IMR-90 (cell line): ENCODE measurements at regions not wholly inside any gene's neighbourhood (a gene's known extent, or its start where the extent isn't known, plus 50 kb on each side); places are given as distances from the start of the nearest gene placed in this dataset.

ENCODE experiments used
- ATAC-seq: fragments of 200-7000 bp; cut with Tn5 transposase; 2 replicates; pipeline ENCODE4 v1.9.1; 2020; ENCODE audit warnings: low read depth, mild to moderate bottlenecking, moderate library complexity
- BruUV-seq: library from RNA; stranded (reverse); fragments of 400-500 nt; replicated peaks from 2 replicates; lab custom pipeline; 2021; lab: Mats Ljungman, UMichigan
- CTCF ChIA-PET: fragments of 300-600 bp; formaldehyde crosslinking; extraction: SDS; loops from one replicate; lab custom pipeline; 2021; ENCODE audit warnings: antibody characterized with exemption; lab: Yijun Ruan, JAX
- POLR2A ChIA-PET: fragments of 300-600 bp; sonication (Branson Sonifier 250); formaldehyde crosslinking; loops from one replicate; lab custom pipeline; 2022; ENCODE audit warnings: antibody characterized with exemption; ENCODE audit not compliant: unreplicated experiment; lab: Charles Lee
- DNase-seq: peaks from one replicate; pipeline ENCODE4 v3.0.0; 2013
- H2AFZ ChIP-seq: replicated peaks from 2 replicates; pipeline ENCODE3; 2013; ENCODE audit warnings: low read length, mild to moderate bottlenecking; ENCODE audit not compliant: poor library complexity
- H2AK5ac ChIP-seq: 2 replicates; pipeline ENCODE4 v1.6.1; 2013; ENCODE audit warnings: low read depth, low read length, inconsistent platforms
- H2AK9ac ChIP-seq: replicated peaks from 2 replicates; pipeline ENCODE3; 2013; ENCODE audit warnings: mild to moderate bottlenecking, low read depth, low read length, moderate library complexity; ENCODE audit not compliant: poor library complexity
- H2BK120ac ChIP-seq: 2 replicates; pipeline ENCODE4 v1.6.1; 2013; ENCODE audit warnings: low read depth, low read length, inconsistent platforms
- H2BK15ac ChIP-seq: 3 replicates; pipeline ENCODE4 v1.6.1; 2013; ENCODE audit warnings: low read depth, low read length, inconsistent platforms
- H2BK20ac ChIP-seq: 2 replicates; pipeline ENCODE4 v1.6.1; 2013; ENCODE audit warnings: low read depth, mild to moderate bottlenecking, inconsistent platforms, low read length, moderate library complexity
- H2BK5ac ChIP-seq: 2 replicates; pipeline ENCODE4 v1.6.1; 2013; ENCODE audit warnings: mild to moderate bottlenecking, low read depth, low read length, inconsistent platforms; ENCODE audit not compliant: poor library complexity, severe bottlenecking
- H3K14ac ChIP-seq: replicated peaks from 2 replicates; pipeline ENCODE4 v1.6.1; 2013; ENCODE audit warnings: low read depth, low read length, inconsistent platforms
- H3K18ac ChIP-seq: 2 replicates; pipeline ENCODE4 v1.6.1; 2013; ENCODE audit warnings: low read depth, low read length, control low read depth
- H3K23ac ChIP-seq: 2 replicates; pipeline ENCODE4 v1.6.1; 2013; ENCODE audit warnings: low read depth, low read length, inconsistent platforms
- H3K27ac ChIP-seq: 2 replicates; pipeline ENCODE4 v1.5.1; 2013; ENCODE audit warnings: mild to moderate bottlenecking, control low read depth, low read length; ENCODE audit not compliant: insufficient read depth
- H3K27me3 ChIP-seq: 2 replicates; pipeline ENCODE4 v1.6.1; 2013; ENCODE audit warnings: low read length; ENCODE audit not compliant: control insufficient read depth, insufficient read depth
- H3K36me3 ChIP-seq: 2 replicates; pipeline ENCODE4 v1.6.1; 2013; ENCODE audit warnings: low read length, mixed read lengths; ENCODE audit not compliant: control insufficient read depth, insufficient read depth
- H3K4ac ChIP-seq: 2 replicates; pipeline ENCODE4 v1.6.1; 2013; ENCODE audit warnings: low read depth, low read length, inconsistent platforms
- H3K4me1 ChIP-seq: 2 replicates; pipeline ENCODE4 v1.6.1; 2013; ENCODE audit warnings: low read length, mixed read lengths; ENCODE audit not compliant: control insufficient read depth, insufficient read depth
- H3K4me2 ChIP-seq: 2 replicates; pipeline ENCODE4 v1.6.1; 2013; ENCODE audit warnings: low read depth, mild to moderate bottlenecking, control low read depth, low read length, moderate library complexity
- H3K4me3 ChIP-seq: 2 replicates; pipeline ENCODE4 v1.5.1; 2013; ENCODE audit warnings: low read depth, mild to moderate bottlenecking, control low read depth, low read length, moderate library complexity; ENCODE audit not compliant: insufficient read depth
- H3K56ac ChIP-seq: 2 replicates; pipeline ENCODE4 v1.6.1; 2013; ENCODE audit warnings: low read length, inconsistent platforms; ENCODE audit not compliant: insufficient read depth; ENCODE audit errors: extremely low read depth
- H3K79me1 ChIP-seq, 2 experiments: 2 replicates each; pipeline ENCODE4 v1.6.1; 2013; ENCODE audit warnings: low read length in 2 of 2, inconsistent platforms in 1 of 2, low read depth in 1 of 2
- H3K9ac ChIP-seq: 2 replicates; pipeline ENCODE4 v1.6.1; 2013; ENCODE audit warnings: low read depth, low read length, control low read depth
- H3K9me1 ChIP-seq: 2 replicates; pipeline ENCODE4 v1.6.1; 2013; ENCODE audit warnings: low read length, inconsistent platforms; ENCODE audit not compliant: insufficient read depth
- H3K9me3 ChIP-seq: 2 replicates; pipeline ENCODE4 v1.6.1; 2013; ENCODE audit warnings: low read length; ENCODE audit not compliant: control insufficient read depth, insufficient read depth
- H4K20me1 ChIP-seq: 2 replicates; pipeline ENCODE4 v1.6.1; 2013; ENCODE audit warnings: low read length, inconsistent platforms; ENCODE audit not compliant: insufficient read depth
- H4K5ac ChIP-seq: 2 replicates; pipeline ENCODE4 v1.6.1; 2013; ENCODE audit warnings: mild to moderate bottlenecking, low read depth, low read length, control low read depth
- H4K8ac ChIP-seq, 2 experiments: 2 replicates each; pipeline ENCODE4 v1.6.1; 2013; ENCODE audit warnings: low read depth in 2 of 2, low read length in 2 of 2, control low read depth in 1 of 2, inconsistent platforms in 1 of 2
- H4K91ac ChIP-seq: 2 replicates; pipeline ENCODE4 v1.6.1; 2013; ENCODE audit warnings: low read depth, low read length, inconsistent platforms; ENCODE audit not compliant: insufficient read depth
- BHLHE40 ChIP-seq: fragments of 150-350 bp; IDR thresholded peaks from 2 replicates; pipeline ENCODE4 v1.6.1; 2016; ENCODE audit warnings: mild to moderate bottlenecking, low read depth, low read length
- CEBPB ChIP-seq: IDR thresholded peaks from 2 replicates; pipeline ENCODE4 v1.6.1; 2012; ENCODE audit warnings: low read depth, low read length, improper control_type of control experiment
- MAFK ChIP-seq: IDR thresholded peaks from 2 replicates; pipeline ENCODE4 v1.6.1; 2012; ENCODE audit warnings: low read depth, low read length, improper control_type of control experiment
- MAZ ChIP-seq: IDR thresholded peaks from 2 replicates; pipeline ENCODE4 v1.6.1; 2012; ENCODE audit warnings: low read depth, mild to moderate bottlenecking, low read length, improper control_type of control experiment, moderate library complexity, borderline replicate concordance
- MXI1 ChIP-seq: IDR thresholded peaks from 2 replicates; pipeline ENCODE4 v1.6.1; 2012; ENCODE audit warnings: low read depth, mild to moderate bottlenecking, low read length, moderate library complexity, borderline replicate concordance
- NFE2L2 ChIP-seq: fragments of 150-350 bp; IDR thresholded peaks from 2 replicates; pipeline ENCODE4 v1.6.1; 2016; ENCODE audit warnings: low read depth, mild to moderate bottlenecking, low read length
- POLR2A ChIP-seq: IDR thresholded peaks from 2 replicates; pipeline ENCODE4 v1.6.1; 2012; ENCODE audit warnings: mild to moderate bottlenecking, low read depth, low read length
- RAD21 ChIP-seq: IDR thresholded peaks from 2 replicates; pipeline ENCODE4 v1.6.1; 2012; ENCODE audit warnings: low read length, improper control_type of control experiment
- RCOR1 ChIP-seq: IDR thresholded peaks from 2 replicates; pipeline ENCODE4 v1.6.1; 2012; ENCODE audit warnings: mild to moderate bottlenecking, low read length, improper control_type of control experiment; ENCODE audit not compliant: insufficient replicate concordance
- RFX5 ChIP-seq: IDR thresholded peaks from 2 replicates; pipeline ENCODE4 v1.8.0; 2012; ENCODE audit warnings: low read depth, mild to moderate bottlenecking, low read length, moderate library complexity
- SMC3 ChIP-seq: fragments of 150-350 bp; IDR thresholded peaks from 2 replicates; pipeline ENCODE4 v1.6.1; 2016; ENCODE audit warnings: low read depth, mild to moderate bottlenecking, antibody characterized with exemption, low read length, moderate library complexity
- WGBS, 2 experiments: methylation state at CpG; one replicate each; pipeline versions ENCODE4 v1.1.5 to v1.1.7; 2013; ENCODE audit warnings: missing lambda C conversion rate in 2 of 2; ENCODE audit not compliant: insufficient read length in 1 of 2; ENCODE audit errors: extremely low coverage in 2 of 2; 5-methylcytosine and 5-hydroxymethylcytosine counted together
- dilution Hi-C: fragments of 300-500 bp; cut with HindIII; formaldehyde crosslinking; loops from one replicate; pipeline ENCODE4 v1.14.3; 2018; ENCODE audit warnings: low sequenced_read_pairs; ENCODE audit not compliant: unreplicated experiment
- in situ Hi-C: fragments of 300-500 bp; cut with MboI; formaldehyde crosslinking; loops from 3 replicates; pipeline ENCODE4 v1.14.3; 2019; ENCODE audit warnings: low sequenced_read_pairs, inconsistent platforms, mixed read lengths
- intact Hi-C: fragments of 100-400 bp; cut with micrococcal nuclease; formaldehyde crosslinking; loops from 2 replicates; pipeline ENCODE4 v1.10.0; 2022
- TF ChIP-seq, protein P1 (sequence below): fragments of 150-350 bp; IDR thresholded peaks from 2 replicates; pipeline ENCODE4 v1.6.1; 2016; ENCODE audit warnings: low read depth, mild to moderate bottlenecking, low read length, moderate library complexity, borderline replicate concordance

DNA sequence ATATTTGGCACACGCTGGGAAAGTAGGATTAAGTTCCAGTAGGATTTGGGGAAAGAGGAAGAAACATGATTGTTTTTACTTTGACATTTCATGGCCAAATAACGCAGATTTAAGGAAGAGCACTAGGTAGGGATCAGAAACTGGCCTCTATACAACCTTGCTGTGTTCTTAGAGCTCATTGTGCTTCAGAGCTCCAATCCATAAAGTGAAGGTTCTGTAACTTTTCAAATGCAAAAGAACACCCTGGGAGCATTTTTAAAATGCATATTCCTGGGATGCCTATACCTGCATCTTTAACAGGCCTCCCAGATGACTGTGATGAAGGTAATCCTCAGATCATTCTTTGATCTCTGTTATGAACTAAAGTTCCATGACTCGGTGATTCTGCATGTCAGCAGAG lies 77.1 kb downstream of the YIPF5 start:
- Histone ChIP-seq H3K27ac (no peak overlapping the region), H4K5ac (no peak overlapping the region), H3K23ac (no peak overlapping the region), H3K9ac (no peak overlapping the region), H2BK20ac (no peak overlapping the region), H2AK5ac (no peak overlapping the region), H2AK9ac (no peak overlapping the region), H3K18ac (no peak overlapping the region), H3K9me1 (peaks cover 6% of the 10 kb centered on the region), H3K79me1 (no peaks in the 10 kb centered on the region), H3K4me3 (no peak overlapping the region), H3K4ac (no peak overlapping the region), H2BK120ac (no peak overlapping the region), H4K20me1 (no peaks in the 10 kb centered on the region), H3K56ac (no peak overlapping the region), H3K4me1 (peaks cover 9% of the 10 kb centered on the region), H2AFZ (no peak overlapping the region), H3K27me3 (no peaks in the 10 kb centered on the region), H3K4me2 (no peak overlapping the region), H3K9me3 (peaks cover 5% of the 10 kb centered on the region; the same call in 1 of the 2 replicates), H2BK5ac (no peak overlapping the region), H4K91ac (no peak overlapping the region), H2BK15ac (no peak overlapping the region), H3K14ac (no peak overlapping the region), H3K36me3 (no peaks in the 10 kb centered on the region), H4K8ac (no peak overlapping the region)
- WGBS, 2 experiments = 80% methylated on average over 1 of the region's 3 CpGs; no CpG with 5 or more reads in 1 of the 2 experiments
- no peak for DNase-seq
- POLR2A ChIA-PET = no interaction called here
- TF ChIP-seq RCOR1 (no peak), BHLHE40 (no peak), MXI1 (no peak), MAFK (no peak), CEBPB (no peak), NFE2L2 (no peak), MAZ (no peak), POLR2A (no peak), RAD21 (no peak), SMC3 (no peak), RFX5 (no peak)
- TF ChIP-seq, protein P1, sequence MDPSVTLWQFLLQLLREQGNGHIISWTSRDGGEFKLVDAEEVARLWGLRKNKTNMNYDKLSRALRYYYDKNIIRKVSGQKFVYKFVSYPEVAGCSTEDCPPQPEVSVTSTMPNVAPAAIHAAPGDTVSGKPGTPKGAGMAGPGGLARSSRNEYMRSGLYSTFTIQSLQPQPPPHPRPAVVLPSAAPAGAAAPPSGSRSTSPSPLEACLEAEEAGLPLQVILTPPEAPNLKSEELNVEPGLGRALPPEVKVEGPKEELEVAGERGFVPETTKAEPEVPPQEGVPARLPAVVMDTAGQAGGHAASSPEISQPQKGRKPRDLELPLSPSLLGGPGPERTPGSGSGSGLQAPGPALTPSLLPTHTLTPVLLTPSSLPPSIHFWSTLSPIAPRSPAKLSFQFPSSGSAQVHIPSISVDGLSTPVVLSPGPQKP = no peak
- intact Hi-C loops (no loop called here), dilution Hi-C loops (no loop called here), in situ Hi-C loops (no loop called here)
- CTCF ChIA-PET = no interaction called here
- BruUV-seq = no TSS peak
- no peak for ATAC-seq
